Inflammatory macrophage treated with lipopolysaccharide for 4 hours (primary cell): ENCODE measurements at regions not wholly inside any gene's neighbourhood (a gene's known extent, or its start where the extent isn't known, plus 50 kb on each side); places are given as distances from the start of the nearest gene placed in this dataset.

Experiments used
- DNase-seq: peaks from one replicate; pipeline ENCODE4 v3.0.0-alpha.2; 2020

GRCh38 chr18:34159691-34160185 lies 65.0 kb downstream of the NOL4 start:
- no peak for DNase-seq

- no peak for DNase-seq
Measured at GRCh38 chr18:34158881-34159690, 65.6 kb downstream of the NOL4 start.

- peak; percentile 9 for DNase-seq
Measured at GRCh38 chr18:34153711-34154110, 71.0 kb downstream of the NOL4 start.

GRCh38 chr18:34131006-34131405 lies 93.7 kb downstream of the NOL4 start:
- DNase-seq: no peak

GRCh38 chr18:34128436-34128835 lies 96.3 kb downstream of the NOL4 start:
- DNase-seq: no peak

GRCh38 chr18:34126121-34126520 lies 98.6 kb downstream of the NOL4 start:
- no peak for DNase-seq

- peak; percentile 60 for DNase-seq
Measured at GRCh38 chr18:34122724-34123334, 101.9 kb downstream of the NOL4 start.

GRCh38 chr18:34121200-34121721 lies 103.5 kb downstream of the NOL4 start:
- DNase-seq: no peak

- no peak for DNase-seq
Measured at GRCh38 chr18:34120294-34120693, 104.4 kb downstream of the NOL4 start.

GRCh38 chr18:34117319-34117718 lies 107.4 kb downstream of the NOL4 start:
- no peak for DNase-seq

GRCh38 chr18:34115409-34116081 lies 109.2 kb downstream of the NOL4 start:
- DNase-seq: no peak

GRCh38 chr18:34114996-34115395 lies 109.7 kb downstream of the NOL4 start:
- no peak for DNase-seq

- no peak for DNase-seq
Measured at GRCh38 chr18:34108206-34108605, 116.5 kb downstream of the NOL4 start.

GRCh38 chr18:34098109-34098508 lies 126.6 kb downstream of the NOL4 start:
- DNase-seq: no peak

- DNase-seq: no peak
Measured at GRCh38 chr18:34097312-34097711, 127.4 kb downstream of the NOL4 start.

GRCh38 chr18:34094148-34094547 lies 130.6 kb downstream of the NOL4 start:
- DNase-seq: no peak

- DNase-seq: no peak
Measured at GRCh38 chr18:34092796-34093195, 131.9 kb downstream of the NOL4 start.

GRCh38 chr18:34086370-34086769 lies 138.3 kb downstream of the NOL4 start:
- DNase-seq: no peak

- no peak for DNase-seq
Measured at GRCh38 chr18:34085140-34085739, 139.5 kb downstream of the NOL4 start.

GRCh38 chr18:34084635-34085034 lies 140.1 kb downstream of the NOL4 start:
- no peak for DNase-seq

- DNase-seq: no peak
Measured at GRCh38 chr18:34083910-34084535, 140.7 kb downstream of the NOL4 start.

GRCh38 chr18:34077599-34077998 lies 147.1 kb downstream of the NOL4 start:
- DNase-seq: no peak
